ENCODE measurements at regions not wholly inside any gene's neighbourhood (a gene's known extent, or its start where the extent isn't known, plus 50 kb on each side); places are given as distances from the start of the nearest gene placed in this dataset.
"Not testable (repeated sequence)": the region's sequence is repeated elsewhere in the genome, so short reads cannot be mapped to it uniquely, and the experiment has no call there.

DNA sequence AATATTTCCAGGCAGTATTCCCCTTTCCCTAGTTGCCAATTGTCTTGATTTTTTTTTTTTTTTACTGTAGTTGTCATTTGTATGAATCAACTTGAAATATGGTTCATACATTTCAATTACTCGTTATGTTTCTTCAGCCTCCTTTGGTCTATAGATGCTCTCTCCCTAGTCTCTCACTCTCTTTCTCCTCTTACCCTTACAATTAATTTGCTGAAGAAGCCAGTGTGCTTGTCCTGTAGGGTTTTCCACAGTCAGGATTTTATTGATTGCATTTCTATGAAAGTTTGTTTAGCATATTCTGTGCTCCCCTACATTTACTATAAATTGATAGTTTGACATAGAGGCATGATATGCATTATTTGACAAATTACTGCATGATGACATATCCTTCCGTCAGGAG is 112.0 kb upstream of the PRKCQ start:
- DNase-seq (ENCODE audit: low read depth), result no peak

DNA sequence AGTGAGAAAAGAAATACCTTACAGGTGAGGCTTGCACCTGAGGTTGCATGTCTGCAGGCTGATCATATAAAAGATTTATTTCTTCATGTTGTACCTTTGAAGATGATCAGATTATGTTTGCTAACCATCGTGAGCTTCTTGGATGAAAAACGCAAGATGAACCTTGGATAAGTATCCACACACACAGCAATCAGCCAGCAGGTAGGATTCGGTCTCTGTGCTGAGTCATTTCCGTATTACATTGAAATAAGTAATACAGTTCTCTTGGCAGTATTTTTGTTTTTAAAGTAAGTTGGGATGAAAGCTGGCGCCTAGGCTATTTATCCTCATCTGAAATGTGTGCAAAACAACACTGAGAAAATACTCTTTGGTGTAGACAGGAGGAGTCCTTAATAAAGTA is 109.0 kb upstream of the PRKCQ start:
- no peak for DNase-seq (ENCODE audit: low read depth)

DNA sequence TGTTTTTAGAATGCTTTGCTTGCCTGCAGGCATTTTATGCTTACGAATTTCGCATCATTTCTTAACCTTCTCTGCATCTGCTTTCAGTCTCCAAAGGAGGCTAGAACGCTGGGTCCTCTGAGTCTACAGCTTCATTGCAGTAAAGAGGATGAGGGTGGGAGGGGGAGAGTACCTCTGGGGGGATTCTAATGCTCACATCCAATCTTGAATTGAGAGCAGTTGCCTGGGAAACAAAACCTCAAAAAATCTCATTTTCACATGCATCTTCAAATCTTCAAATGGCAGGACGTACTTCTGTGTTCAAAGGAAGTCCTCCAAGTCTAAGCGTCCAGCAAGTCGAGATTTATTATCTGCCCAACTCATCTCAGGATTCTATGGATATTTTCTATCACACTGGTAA is 100.7 kb upstream of the PRKCQ start:
- DNase-seq (ENCODE audit: low read depth), result no peak

DNA sequence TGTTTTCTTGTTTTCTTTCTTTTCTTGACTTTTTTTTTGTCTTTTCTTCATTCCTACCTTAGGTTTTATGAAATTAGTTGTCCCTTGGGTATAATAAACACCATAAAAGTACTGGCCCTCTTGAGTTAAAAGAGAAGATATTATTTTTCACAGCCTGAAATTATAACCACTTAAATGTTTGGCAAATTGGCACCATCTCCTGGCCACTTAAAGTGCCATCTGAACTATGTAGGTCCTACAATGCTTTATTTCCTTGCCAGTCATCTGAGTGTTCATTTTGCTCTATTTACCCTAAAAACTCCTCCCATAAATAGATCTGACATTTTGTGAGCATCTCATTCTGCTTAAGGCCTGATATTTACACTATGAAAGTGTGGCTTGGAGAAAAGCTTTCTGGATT is 98.9 kb upstream of the PRKCQ start:
- DNase-seq (ENCODE audit: low read depth), result no peak

DNA sequence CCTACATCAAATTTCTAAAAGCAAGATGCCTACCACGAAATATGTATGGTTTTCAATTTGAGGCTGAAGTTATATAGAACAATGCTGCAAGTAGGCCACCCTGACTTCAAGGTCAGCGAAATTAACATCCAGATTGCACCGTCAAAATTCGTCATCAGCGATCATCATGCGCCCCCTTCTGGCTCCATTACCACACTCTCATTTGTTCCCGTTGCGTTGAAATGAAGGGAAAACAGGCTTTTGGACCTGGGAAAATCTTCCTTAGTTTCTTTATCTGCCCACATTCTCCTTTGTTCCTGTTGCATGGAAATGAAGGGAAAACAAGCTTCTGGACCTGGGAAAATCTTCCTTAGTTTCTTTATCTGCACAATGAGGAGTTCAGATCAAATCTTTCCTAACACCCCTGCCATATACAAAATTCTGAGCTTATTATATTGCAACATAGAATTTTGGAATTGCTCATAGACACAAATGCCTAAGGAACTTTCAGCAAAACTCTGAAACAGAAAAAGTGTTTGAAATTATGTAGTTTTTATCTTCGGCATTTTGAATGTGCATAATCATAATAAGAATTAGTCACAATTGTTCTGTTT is 98.2 kb upstream of the PRKCQ start:
- DNase-seq (ENCODE audit: low read depth), result no peak

DNA sequence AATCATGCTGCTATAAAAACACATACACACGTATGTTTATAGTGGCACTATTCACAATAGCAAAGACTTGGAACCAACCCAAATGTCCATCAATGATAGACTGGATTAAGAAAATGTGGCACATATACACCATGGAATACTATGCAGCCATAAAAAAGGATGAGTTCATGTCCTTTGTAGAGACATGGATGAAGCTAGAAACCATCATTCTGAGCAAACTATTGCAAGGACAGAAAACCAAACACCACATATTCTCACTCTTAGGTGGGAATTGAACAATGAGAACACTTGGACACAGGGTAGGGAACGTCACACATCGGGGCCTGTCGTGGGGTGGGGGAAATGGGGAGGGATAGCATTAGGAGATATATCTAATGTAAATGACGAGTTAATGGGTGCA is 97.1 kb upstream of the PRKCQ start:
- DNase-seq (ENCODE audit: low read depth), result not testable (repeated sequence)

DNA sequence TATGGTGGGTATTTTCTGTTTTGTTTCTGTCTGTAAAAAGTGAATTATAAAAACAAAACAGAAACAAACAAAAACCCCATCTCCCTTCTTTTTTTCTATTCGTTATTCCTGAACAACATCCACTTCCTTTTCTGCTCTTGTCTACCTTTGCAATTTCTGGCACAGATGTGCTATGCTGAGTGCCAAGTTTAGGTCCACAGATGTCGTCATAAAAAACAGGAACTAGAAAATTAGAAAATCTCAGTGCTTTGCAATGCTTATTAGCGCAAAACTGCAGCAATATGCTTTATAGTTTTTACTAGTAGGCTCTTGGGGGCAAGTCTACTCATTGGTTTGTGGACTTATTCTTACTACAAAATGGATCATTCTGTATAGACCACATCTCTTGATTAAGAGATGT is 94.2 kb upstream of the PRKCQ start:
- no peak for DNase-seq (ENCODE audit: low read depth)

DNA sequence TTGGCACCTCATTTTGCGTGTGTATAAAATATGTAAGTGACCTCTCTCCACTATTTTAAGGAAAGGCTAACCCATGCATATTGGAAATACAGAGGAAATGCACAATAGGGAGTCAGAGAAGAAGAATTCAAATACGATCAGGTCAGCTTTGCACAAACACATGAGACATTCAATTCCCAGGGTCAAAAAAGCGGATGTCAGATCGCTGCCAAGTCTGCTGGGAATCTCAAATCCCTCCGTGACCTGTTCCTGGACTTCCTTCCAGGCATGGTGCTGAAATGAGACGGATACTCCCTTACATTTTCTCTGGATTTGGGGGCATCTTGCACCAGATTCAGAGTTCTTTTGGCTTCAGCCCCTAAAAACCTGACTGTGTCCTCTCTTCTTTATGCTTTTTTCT is 91.9 kb upstream of the PRKCQ start:
- DNase-seq (ENCODE audit: low read depth), result no peak

DNA sequence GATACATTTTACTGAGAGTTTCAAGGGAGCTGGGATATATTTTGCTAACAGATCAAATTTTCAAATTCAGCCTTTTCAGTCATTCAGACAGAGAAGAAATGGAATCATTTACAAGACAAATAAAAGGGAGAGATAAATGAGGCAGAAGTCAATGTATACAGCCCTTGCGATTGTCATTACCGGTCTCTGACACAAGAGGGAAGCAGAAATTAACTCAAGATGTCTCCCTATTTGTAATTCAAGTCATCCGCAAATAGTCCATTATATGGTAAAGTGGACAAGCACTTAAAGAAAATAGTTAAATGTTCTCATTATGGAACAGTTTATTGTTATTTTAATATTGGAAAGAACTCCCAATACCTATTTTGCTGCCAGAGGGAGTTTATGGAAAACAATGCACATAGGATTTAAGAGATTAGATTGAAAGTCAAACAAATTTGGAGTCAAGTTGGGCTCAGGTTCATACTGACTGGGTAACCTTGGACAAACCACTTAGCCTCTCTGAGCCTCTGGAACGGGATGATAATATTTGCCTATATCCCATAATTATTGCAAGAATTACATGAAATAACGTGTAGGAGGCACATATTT is 89.3 kb upstream of the PRKCQ start:
- peak; percentile 11 for DNase-seq (ENCODE audit: low read depth)

DNA sequence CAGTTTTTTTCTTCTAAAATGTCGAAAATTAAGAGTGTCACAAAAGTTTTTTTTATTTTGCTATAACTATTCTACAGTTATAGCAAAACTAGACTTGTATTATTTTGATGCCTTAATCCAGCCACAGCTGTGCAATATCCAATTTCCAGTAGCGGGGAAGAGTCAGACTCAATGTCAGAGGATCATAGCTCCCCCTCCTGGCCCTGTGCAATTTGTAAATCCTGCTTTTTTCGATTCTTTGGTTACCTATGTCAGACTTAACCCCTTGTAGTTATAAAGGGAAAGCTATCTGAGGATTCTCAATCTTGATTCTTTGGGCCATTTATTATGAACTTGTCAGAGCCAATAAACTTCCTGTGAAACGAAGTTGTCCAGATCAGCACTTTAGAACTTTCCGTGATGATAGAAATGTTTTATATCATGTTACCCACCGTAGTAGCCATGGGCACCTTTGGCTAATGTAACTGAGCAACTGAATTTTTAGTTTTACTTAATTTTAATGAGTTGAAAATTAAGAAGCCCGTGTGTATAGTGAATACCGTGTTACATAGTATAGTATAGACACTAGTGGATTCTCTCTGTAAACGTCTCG is 87.7 kb upstream of the PRKCQ start:
- DNase-seq (ENCODE audit: low read depth), result no peak

DNA sequence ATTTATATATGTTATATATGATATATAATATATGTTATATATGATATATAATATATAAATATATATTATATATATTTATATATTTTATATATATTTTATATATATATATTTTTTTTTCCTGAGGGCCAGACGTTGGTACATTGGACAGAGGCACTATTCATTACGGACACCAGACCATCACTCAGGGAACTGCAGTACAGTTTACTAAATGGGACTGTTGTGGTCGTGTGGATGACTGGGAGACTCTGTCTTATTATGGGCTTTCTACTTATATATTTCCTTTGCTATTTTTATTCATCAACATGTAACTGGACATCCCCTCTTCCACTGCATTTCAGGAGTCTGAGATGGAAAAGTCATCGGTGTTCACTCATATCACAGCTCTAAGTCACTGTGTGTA is 87.1 kb upstream of the PRKCQ start:
- no peak for DNase-seq (ENCODE audit: low read depth)

DNA sequence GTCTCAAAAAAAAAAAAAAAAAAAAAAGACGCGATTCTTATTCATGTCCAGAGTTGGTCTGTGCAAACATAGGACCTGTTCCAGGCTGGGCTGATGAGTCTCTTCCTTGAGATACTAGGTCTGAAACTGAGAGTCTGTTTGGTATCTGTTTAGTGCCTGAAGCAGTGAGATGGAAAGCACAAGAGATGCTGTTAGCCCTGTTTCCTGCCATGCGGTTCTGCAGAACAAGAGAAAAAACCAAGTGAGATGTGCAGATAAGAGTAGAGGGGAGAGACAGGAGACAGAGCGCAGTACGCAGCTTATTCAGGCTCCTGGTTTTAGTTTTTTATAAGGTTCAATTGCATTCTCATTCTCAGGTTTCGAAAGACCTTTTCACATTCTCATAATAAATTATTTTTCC is 85.8 kb upstream of the PRKCQ start:
- DNase-seq (ENCODE audit: low read depth), result no peak

DNA sequence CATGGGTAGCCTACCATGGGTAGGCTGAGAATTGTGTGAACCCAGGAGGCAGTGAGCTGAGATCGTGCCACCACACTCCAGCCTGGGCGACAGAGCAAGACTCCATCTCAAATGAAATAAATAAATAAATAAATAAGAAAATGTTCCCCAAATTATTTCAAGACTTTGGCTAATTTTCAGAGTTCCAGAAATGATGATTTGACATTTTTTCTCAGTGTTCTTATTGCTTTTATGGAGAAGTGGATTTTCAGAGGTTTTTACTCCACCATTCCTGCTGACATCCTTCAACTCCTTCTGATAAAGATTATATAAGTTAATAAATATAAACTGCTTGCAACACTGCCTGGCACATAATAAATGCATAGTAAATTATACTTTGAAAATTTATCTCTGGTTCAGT is 80.4 kb upstream of the PRKCQ start:
- DNase-seq (ENCODE audit: low read depth), result no peak

DNA sequence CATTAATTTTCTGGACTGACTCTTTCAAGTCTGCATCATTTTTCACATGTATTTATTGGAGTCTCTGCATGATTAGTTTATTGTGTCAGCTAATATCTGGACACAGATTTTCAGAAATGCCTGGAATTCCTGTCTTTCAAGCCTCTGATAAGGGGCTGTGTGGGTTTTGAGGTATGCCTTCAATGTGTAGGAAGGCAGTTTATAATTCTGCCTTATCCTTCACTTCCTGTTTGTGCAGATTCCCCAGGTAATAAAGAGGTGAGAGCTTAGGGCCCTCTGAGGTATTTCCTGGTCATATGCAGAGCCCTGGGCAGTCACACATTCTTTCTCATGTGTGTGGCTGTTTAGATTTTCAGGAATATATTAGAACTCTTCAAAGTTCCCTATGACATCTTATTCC is 79.4 kb upstream of the PRKCQ start:
- DNase-seq (ENCODE audit: low read depth), result no peak

DNA sequence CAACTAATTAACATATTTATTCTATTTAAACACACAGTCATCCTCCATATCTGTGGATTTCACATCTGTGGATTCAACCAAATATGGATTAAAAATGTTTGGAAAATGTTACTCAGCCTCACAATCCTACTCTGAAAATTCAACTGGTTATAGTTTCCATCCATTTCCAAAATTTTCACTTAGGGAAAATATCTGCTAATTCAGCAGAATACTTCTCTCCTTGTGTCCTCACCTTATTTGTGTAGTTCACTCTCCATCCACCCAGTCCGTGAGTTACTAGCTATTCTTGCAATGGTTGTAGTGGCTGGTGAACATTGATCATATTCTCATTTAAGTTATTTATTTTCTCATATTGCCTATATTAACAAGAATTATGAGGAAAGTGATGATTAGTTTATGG is 77.6 kb upstream of the PRKCQ start:
- DNase-seq (ENCODE audit: low read depth), result no peak

DNA sequence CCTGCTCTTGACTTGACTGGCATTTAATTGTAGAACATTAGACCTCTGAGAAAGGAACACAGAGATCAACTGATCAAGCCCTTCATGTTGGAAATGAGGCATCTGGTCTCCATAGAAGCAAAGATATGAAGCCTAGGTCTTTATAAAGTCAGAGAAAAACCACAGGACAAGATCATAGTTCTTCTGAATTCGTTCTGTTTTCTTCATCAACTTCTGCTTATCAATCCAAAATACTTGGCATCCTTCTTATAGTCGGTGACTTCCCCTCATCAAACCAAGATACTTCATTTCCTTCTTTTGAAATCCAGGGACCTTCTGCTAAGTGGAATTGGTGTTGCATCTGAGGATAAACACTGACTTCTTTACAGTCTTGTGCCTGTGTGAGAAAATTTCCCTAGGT is 77.1 kb upstream of the PRKCQ start:
- no peak for DNase-seq (ENCODE audit: low read depth)

DNA sequence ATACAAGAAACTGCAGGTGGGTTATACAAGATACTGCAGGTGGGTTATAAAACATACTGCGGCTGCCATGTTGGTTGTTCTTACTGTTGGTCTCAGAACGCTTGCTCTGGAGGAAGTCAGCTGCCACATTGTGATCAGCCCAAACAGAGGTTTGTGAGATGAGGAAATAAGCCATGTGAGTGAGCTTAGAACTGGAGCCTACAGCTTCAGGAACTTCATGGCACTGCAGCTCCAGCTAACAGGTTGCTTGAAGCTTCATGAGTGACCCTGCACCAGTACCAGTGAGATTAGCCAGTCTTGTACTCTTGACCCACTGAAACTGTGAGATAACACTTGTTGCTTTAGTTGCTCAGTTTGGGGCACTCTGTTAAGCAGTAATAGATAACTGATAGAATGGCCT is 74.5 kb upstream of the PRKCQ start:
- no peak for DNase-seq (ENCODE audit: low read depth)

DNA sequence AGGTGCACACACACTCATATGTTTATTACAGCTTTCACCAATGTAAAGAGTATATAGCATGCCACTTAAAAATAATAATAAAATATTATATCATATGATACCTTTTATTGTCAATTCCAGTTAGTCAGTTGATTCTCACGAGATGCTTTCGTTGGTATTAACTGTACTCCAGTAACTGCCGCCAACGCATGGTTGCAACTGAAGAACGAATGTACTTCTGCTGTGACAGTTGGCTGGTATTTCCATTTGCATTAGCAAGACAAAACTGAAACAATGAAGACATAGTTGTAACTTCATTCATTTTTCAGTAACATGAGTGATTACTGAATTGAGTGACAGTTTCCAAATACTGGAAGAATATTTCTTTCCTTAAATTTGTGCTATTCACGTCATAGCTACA is 70.5 kb upstream of the PRKCQ start:
- DNase-seq (ENCODE audit: low read depth), result no peak

DNA sequence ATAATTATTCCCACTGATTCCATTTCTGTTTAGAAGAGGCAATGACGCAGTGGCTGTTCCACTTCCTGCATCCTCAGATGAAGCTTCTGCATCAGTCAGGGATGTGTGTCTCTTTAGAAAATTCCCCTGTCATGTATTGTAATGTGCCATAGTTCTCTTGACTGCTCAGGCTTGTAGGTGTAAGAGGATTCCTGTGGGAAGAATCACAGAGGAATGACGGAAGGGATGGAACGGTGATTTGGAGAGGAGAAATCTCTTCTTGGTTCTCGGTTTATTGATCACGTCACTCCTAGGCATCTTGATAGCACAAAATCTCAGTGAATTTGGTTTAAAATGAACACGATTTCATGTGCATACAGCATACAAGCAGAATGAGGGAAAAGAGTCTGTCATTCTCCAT is 69.8 kb upstream of the PRKCQ start:
- no peak for DNase-seq (ENCODE audit: low read depth)

DNA sequence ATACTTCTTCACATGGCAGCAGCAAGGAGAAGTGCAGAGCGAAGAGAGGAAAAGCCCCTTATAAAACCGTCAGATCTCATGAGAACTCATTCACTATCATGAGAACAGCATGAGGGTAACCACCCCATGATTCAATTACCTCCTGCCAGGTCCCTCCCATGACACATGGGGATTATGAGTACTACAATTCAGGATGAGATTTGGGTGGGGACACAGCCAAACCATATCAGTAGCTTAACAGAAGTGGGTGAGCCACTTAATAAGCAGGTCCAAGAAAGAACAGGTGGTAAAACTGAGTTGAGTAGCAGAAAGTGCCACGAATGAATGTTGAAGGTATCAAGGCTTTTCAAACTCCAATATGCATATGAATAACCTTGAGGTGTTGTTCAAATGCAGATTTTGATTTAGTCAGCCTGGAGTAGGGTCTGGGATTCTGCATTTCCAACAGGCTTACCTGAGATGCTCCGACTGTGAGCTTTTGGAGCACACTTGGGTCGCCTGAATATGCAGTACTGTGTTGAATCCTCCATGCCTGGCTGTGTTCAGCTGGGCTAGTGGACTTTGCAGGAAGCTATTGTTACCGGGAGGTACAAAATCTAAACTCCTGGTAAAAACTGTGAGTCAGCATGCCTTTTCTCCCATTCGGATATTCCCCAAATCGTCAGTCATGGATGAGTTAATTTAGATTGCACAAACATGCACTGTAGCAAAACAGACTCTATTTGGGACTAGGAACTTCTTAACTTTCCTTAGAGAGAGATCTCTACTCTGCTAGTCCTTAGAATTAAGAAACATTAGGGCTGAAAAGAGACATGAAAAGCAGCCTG is 69.0 kb upstream of the PRKCQ start:
- DNase-seq (ENCODE audit: low read depth), result no peak

DNA sequence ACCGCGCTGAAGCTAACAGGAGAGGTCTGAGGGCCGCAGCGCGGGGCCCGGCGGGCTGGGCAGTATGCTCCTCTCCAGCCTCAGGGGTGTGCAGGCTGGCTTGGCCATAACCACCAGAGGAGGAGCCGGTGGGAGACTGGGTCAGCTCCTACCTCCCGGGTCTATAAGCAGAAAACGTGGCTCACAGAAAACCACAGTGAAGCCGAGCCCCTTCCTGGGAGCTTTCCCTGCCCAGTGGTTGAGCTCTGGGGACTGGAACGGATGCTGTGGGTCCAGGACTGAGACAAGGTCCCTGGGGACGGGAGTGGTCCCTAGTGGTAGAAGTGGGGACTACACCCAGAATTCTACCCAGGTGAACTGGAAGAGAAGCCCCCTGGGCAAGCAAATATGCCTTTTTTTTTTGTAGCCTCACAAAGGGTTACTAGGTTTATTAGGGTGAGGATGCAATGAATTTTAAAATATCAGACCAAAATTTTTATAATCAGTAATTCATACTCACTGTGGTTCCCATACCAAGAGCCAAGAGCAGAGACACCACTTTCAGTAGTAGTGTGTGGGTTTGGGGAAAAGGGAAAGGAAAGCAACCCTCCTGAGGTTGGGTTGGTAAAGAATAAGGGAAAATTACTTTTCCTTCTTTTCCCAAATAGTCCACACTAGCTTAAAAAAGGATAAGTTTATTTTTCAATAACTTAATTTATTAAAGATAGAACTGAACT is 67.9 kb upstream of the PRKCQ start:
- DNase-seq (ENCODE audit: low read depth), result no peak

DNA sequence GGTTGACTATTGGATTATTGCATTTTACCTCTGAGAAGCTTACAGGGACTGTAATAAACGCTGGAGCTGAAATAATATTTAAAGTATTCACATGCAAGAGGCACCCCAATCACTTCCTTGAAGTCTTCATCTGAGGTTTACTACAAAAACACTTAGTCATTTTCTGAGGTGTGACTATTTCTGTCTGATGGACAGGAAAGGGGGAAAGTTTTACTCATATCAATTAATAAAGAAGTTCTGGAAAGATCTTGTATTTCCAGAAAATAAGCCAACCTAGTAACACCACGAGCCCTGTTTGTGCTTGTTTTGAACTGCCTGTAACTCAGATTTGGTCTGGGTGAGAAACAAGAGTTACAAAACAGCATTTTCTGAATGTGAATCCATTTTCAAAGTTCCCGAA is 63.9 kb upstream of the PRKCQ start:
- no peak for DNase-seq (ENCODE audit: low read depth)

DNA sequence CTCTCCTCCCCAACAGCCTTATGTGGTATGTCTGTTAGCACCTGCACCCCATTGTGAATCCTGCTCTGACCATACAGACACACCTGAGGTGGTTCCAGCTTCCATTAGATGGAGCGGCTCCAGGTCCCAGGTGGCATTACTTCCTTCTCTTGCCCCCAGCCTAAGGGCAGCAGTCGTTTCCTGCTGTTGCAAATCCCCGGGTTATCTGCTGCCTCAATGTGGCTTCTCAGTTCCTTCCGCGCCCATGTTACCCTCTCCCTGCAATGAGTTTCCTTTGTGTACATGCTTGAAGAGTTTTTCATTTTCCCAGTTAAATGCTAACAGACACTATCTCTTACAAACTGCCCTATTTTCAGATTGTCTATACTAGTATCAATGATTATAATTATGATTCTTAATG is 62.8 kb upstream of the PRKCQ start:
- no peak for DNase-seq (ENCODE audit: low read depth)
